Liver (tissue), 3 donors: ENCODE measurements at regions not wholly inside any gene's neighbourhood (a gene's known extent, or its start where the extent isn't known, plus 50 kb on each side); places are given as distances from the start of the nearest gene placed in this dataset.

Source experiments
- ATF3 ChIP-seq: IDR thresholded peaks from 2 replicates; pipeline ENCODE4 v1.6.1; 2016; ENCODE audit warnings: antibody characterized with exemption
- EGR1 ChIP-seq, 2 donors: IDR thresholded peaks; 2 replicates each; pipeline ENCODE4 v1.6.1; 2016 to 2018; ENCODE audit warnings: antibody characterized with exemption in 2 of 2, low read depth in 2 of 2
- GABPA ChIP-seq, 2 donors: IDR thresholded peaks in 1 of 2; conservative IDR thresholded peaks in 1 of 2; 2 replicates each; pipeline ENCODE4 v1.6.1; 2016; ENCODE audit warnings: antibody characterized with exemption in 2 of 2, mild to moderate bottlenecking in 1 of 2, moderate library complexity in 1 of 2
- JUND ChIP-seq, 2 donors: IDR thresholded peaks; 2 replicates each; pipeline ENCODE4 v1.6.1; 2016; ENCODE audit warnings: antibody characterized with exemption in 2 of 2
- MAX ChIP-seq: IDR thresholded peaks from 2 replicates; pipeline ENCODE4 v1.6.1; 2016; ENCODE audit warnings: antibody characterized with exemption
- NR2F2 ChIP-seq: IDR thresholded peaks from 2 replicates; pipeline ENCODE4 v1.6.1; 2016; ENCODE audit warnings: antibody characterized with exemption
- SP1 ChIP-seq: IDR thresholded peaks from 2 replicates; pipeline ENCODE4 v1.6.1; 2018; ENCODE audit warnings: antibody characterized with exemption, mild to moderate bottlenecking
- TAF1 ChIP-seq: conservative IDR thresholded peaks from 2 replicates; pipeline ENCODE4 v1.6.1; 2016; ENCODE audit warnings: antibody characterized with exemption, mild to moderate bottlenecking
- YY1 ChIP-seq: IDR thresholded peaks from 2 replicates; pipeline ENCODE4 v1.6.1; 2016; ENCODE audit warnings: antibody characterized with exemption, mild to moderate bottlenecking
- TF ChIP-seq, protein P1 (sequence below): fragments of 150-350 bp; IDR thresholded peaks from 2 replicates; pipeline ENCODE4 v1.5.1; 2017; ENCODE audit warnings: improper control_type of control experiment, low read depth, low read length; ENCODE audit not compliant: missing input control
- TF ChIP-seq, protein P2 (sequence below): IDR thresholded peaks from 2 replicates; pipeline ENCODE4 v1.6.1; 2016; ENCODE audit warnings: antibody characterized with exemption, mild to moderate bottlenecking
- TF ChIP-seq, protein P3 (sequence below): IDR thresholded peaks from 2 replicates; pipeline ENCODE4 v1.6.1; 2016; ENCODE audit warnings: antibody characterized with exemption
- donor health status: healthy.
- donor health status: healthy.

- TF ChIP-seq, protein P1, sequence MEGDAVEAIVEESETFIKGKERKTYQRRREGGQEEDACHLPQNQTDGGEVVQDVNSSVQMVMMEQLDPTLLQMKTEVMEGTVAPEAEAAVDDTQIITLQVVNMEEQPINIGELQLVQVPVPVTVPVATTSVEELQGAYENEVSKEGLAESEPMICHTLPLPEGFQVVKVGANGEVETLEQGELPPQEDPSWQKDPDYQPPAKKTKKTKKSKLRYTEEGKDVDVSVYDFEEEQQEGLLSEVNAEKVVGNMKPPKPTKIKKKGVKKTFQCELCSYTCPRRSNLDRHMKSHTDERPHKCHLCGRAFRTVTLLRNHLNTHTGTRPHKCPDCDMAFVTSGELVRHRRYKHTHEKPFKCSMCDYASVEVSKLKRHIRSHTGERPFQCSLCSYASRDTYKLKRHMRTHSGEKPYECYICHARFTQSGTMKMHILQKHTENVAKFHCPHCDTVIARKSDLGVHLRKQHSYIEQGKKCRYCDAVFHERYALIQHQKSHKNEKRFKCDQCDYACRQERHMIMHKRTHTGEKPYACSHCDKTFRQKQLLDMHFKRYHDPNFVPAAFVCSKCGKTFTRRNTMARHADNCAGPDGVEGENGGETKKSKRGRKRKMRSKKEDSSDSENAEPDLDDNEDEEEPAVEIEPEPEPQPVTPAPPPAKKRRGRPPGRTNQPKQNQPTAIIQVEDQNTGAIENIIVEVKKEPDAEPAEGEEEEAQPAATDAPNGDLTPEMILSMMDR, result no peak
- TF ChIP-seq ATF3 (no peak), TAF1 (no peak), JUND (IDR thresholded peaks at IDR 0.05) (no peak), YY1 (no peak), SP1 (no peak), NR2F2 (no peak), EGR1 (IDR thresholded peaks at IDR 0.05; ENCODE audit: low read depth in 2 of 2) (no peak), GABPA (IDR thresholded peaks at IDR 0.05 in 1 of 2, conservative IDR thresholded peaks at IDR 0.05 in 1 of 2) (no peak), MAX (no peak)
- TF ChIP-seq, protein P2, sequence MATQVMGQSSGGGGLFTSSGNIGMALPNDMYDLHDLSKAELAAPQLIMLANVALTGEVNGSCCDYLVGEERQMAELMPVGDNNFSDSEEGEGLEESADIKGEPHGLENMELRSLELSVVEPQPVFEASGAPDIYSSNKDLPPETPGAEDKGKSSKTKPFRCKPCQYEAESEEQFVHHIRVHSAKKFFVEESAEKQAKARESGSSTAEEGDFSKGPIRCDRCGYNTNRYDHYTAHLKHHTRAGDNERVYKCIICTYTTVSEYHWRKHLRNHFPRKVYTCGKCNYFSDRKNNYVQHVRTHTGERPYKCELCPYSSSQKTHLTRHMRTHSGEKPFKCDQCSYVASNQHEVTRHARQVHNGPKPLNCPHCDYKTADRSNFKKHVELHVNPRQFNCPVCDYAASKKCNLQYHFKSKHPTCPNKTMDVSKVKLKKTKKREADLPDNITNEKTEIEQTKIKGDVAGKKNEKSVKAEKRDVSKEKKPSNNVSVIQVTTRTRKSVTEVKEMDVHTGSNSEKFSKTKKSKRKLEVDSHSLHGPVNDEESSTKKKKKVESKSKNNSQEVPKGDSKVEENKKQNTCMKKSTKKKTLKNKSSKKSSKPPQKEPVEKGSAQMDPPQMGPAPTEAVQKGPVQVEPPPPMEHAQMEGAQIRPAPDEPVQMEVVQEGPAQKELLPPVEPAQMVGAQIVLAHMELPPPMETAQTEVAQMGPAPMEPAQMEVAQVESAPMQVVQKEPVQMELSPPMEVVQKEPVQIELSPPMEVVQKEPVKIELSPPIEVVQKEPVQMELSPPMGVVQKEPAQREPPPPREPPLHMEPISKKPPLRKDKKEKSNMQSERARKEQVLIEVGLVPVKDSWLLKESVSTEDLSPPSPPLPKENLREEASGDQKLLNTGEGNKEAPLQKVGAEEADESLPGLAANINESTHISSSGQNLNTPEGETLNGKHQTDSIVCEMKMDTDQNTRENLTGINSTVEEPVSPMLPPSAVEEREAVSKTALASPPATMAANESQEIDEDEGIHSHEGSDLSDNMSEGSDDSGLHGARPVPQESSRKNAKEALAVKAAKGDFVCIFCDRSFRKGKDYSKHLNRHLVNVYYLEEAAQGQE, result no peak
- TF ChIP-seq, protein P3, sequence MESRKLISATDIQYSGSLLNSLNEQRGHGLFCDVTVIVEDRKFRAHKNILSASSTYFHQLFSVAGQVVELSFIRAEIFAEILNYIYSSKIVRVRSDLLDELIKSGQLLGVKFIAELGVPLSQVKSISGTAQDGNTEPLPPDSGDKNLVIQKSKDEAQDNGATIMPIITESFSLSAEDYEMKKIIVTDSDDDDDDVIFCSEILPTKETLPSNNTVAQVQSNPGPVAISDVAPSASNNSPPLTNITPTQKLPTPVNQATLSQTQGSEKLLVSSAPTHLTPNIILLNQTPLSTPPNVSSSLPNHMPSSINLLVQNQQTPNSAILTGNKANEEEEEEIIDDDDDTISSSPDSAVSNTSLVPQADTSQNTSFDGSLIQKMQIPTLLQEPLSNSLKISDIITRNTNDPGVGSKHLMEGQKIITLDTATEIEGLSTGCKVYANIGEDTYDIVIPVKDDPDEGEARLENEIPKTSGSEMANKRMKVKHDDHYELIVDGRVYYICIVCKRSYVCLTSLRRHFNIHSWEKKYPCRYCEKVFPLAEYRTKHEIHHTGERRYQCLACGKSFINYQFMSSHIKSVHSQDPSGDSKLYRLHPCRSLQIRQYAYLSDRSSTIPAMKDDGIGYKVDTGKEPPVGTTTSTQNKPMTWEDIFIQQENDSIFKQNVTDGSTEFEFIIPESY, result no peak
Measured at GRCh38 chr1:184208622-184209021, 157.1 kb downstream of the TSEN15 start.
